ENCODE measurements at regions not wholly inside any gene's neighbourhood (a gene's known extent, or its start where the extent isn't known, plus 50 kb on each side); places are given as distances from the start of the nearest gene placed in this dataset.
"Not testable (repeated sequence)": the region's sequence is repeated elsewhere in the genome, so short reads cannot be mapped to it uniquely, and the experiment has no call there.

DNA sequence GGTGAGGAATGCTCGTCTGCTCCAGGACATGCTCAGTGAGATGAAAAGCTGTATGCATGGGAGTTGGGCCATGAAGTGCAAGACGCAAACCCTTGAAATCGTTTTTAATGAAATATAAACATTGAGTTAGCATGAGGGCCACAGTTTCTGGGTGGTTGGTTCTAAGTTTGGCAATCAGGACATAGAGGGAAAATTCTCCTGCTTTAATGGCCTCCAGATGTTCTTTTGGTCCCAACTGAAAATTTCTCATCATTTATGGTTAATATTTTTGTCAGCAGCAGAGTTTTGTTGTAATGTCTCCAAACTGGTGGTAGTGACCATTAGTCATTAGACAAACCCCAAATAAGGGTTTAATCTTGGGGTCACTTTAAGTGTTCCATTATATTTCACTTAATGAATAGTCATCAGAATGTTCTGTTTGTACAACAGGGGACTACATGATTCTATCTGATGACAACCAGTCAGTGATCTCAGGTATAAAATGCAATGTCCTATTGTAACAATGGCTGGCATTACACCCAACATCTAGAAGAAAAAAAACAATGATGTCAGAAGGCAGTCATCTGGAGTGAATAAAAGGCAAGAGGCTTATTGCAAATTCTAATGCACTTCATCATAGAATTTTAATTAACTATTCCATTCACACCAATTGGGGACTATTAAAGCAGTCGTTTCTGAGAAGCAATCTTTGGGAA lies 197.4 kb downstream of the JCAD start:
- no peaks in the 10 kb centered on the region for H3K9me3 Mint-ChIP-seq

DNA sequence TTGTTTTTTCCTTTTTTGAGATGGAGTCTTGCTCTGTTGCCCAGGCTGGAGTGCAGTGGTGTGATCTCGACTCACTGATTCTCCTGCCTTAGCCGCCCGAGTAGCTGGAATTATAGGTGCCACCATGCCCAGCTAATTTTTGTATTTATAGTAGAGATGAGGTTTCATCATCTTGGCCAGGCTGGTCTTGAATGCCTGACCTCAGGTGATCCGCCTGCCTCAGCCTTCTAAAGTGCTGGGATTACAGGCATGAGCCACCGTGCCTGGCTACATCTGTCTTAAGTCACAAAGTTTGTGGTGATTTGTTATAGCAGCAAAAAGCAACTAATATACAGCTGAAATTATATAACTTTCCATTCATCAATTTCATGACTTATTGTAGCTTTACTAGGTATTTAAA lies 198.2 kb downstream of the JCAD start:
- not testable (repeated sequence) for H3K27ac Mint-ChIP-seq; H3K9me3 Mint-ChIP-seq; H3K36me3 Mint-ChIP-seq (ENCODE audit: low read depth); ATAC-seq (replicated peaks); H3K4me1 Mint-ChIP-seq; H3K4me3 Mint-ChIP-seq
- H3K27me3 Mint-ChIP-seq, result peaks cover 15% of the 10 kb centered on the region

More for the DNA sequence above, 197.4 kb downstream of the JCAD start:
- H3K36me3 Mint-ChIP-seq (ENCODE audit: low read depth), result no peaks in the 10 kb centered on the region
- H3K27me3 Mint-ChIP-seq, result peaks cover 15% of the 10 kb centered on the region
- H3K4me3 Mint-ChIP-seq, result no peak overlapping the region
- no peak for ATAC-seq (replicated peaks)
- no peak overlapping the region for H3K27ac Mint-ChIP-seq
- no peaks in the 10 kb centered on the region for H3K4me1 Mint-ChIP-seq

GRCh38 chr10:29860166-29860565 lies 199.2 kb downstream of the JCAD start:
- Mint-ChIP-seq H3K4me1 (no peaks in the 10 kb centered on the region), H3K4me3 (no peak overlapping the region), H3K36me3 (ENCODE audit: low read depth) (no peaks in the 10 kb centered on the region), H3K27me3 (peaks cover 15% of the 10 kb centered on the region), H3K27ac (no peak overlapping the region), H3K9me3 (no peaks in the 10 kb centered on the region)
- ATAC-seq (replicated peaks), result no peak

DNA sequence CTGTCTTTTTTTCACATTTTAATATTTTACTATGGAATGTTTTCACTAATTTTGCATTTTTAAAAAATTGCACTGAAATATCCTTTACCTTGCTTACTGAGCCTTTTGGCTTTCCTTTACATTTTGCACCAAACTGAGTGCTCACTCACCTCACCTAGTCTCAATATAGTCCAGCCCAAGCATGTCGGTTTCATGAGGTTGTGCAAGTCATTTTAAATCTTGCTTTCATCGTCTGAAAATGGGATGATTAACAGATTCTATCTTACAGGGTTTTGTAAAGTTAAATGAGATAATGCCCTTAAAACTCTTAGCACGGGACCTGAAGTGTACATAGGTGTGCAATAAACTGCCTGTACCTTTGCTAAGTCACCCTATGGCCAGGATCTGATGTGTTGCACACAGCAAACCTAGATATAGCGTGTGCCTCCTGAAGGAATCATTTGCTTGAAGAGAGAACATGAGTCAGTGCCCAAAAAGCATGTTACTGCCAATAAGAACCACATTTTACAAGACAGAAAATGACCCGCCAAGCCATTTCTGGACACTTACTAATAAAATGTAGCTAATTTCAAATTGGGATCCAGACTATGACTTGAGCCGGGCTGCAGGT lies 199.8 kb downstream of the JCAD start:
- Mint-ChIP-seq H3K4me3 (no peak overlapping the region), H3K9me3 (no peaks in the 10 kb centered on the region), H3K27me3 (peaks cover 15% of the 10 kb centered on the region), H3K36me3 (ENCODE audit: low read depth) (no peaks in the 10 kb centered on the region), H3K4me1 (no peaks in the 10 kb centered on the region), H3K27ac (no peak overlapping the region)
- no peak for ATAC-seq (replicated peaks)

DNA sequence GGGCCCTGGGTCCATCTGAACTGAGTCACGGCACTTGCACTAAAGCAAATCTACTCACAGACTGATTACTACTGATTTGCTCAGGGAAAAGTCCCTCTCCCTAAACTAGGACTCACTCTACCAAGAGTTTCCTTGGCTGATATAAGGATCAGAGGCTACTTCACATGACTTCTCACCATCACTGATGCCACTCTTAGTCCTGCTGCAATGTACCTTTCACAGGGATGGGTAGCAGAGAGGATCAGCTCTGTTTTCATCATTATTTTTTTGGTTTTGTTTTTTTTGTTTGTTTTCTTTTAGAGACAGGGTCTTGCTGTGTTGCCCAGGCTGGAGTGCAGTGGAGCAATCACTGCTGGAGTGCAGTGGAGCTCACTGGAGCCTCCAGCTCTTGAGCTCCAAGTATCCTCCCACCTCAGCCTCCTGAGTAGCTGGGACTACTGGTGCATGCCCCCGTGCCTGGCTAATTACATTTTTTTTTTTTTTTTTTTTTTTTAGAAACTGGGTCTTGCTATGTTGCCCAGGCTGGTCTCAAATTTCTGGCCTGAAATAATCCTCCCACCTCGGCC lies 200.6 kb downstream of the JCAD start:
- Mint-ChIP-seq H3K4me1 (no peaks in the 10 kb centered on the region), H3K36me3 (ENCODE audit: low read depth) (no peaks in the 10 kb centered on the region), H3K9me3 (no peaks in the 10 kb centered on the region), H3K27ac (no peak overlapping the region), H3K27me3 (peaks cover 16% of the 10 kb centered on the region), H3K4me3 (no peak overlapping the region)
- no peak for ATAC-seq (replicated peaks)

DNA sequence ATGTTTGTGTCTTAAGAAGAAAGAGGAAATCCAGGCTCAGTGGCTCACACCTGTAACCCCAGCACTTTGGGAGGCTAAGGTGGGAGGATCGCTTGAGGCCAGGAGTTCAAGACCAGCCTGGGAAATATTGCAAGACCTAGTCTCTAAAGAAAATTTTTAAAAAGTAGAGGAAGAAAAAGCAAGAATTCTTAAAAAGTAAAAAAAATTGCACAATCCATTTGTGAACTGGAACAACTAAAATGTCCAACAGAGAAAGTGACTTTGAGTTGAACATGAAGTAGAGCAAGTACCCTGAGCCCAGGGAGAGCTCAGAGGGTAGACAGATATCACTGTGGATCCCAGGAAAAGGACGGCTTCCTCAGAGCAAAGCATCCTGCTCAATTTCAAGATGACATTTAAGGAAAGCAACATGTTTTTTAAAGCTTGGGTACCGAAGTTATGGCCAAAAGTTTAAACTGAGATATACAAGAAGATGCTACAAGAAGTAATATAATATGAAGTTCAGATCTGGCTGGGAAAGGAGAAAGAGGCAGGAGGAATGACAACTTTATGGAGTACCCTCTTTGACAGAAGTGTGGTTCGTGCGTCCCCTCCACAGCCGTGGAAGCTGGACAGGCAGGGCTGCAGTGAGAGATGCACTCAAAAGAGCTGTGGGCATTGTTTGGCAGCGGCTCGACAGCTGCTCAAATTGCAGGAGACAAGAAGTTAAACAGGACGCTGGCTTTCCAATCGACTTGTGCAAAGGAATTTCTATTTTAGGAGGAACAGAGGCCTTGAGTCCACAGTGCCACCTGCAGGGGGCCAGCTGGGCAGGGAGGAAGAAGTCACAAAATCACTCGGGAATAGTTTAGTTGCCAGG lies 201.3 kb downstream of the JCAD start:
- H3K4me3 Mint-ChIP-seq, result no peak overlapping the region
- H3K36me3 Mint-ChIP-seq (ENCODE audit: low read depth), result no peaks in the 10 kb centered on the region
- no peak for ATAC-seq (replicated peaks)
- peaks cover 19% of the 10 kb centered on the region for H3K27me3 Mint-ChIP-seq
- no peak overlapping the region for H3K27ac Mint-ChIP-seq
- no peaks in the 10 kb centered on the region for H3K4me1 Mint-ChIP-seq
- H3K9me3 Mint-ChIP-seq, result no peaks in the 10 kb centered on the region

DNA sequence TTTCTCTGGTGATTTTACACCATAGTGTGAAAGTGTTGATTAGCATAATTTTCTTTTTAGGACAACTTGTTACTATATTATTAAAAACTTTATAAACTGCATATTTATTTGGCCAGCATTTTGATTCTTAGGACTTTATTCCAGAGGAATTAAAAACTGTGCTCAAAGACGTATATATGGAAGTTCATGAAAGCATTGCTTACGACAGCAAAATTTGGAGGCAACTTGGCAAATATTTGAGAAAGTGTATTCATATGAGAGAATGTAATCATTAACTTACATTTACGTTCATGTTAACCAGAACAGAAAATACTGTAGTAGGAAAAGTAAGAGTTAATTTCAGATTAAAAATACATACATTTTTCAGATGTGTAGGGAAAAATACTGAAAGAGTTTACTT lies 203.1 kb downstream of the JCAD start:
- ATAC-seq (replicated peaks), result no peak
- no peaks in the 10 kb centered on the region for H3K36me3 Mint-ChIP-seq (ENCODE audit: low read depth)
- H3K4me3 Mint-ChIP-seq, result no peak overlapping the region
- no peaks in the 10 kb centered on the region for H3K4me1 Mint-ChIP-seq
- H3K27ac Mint-ChIP-seq, result no peak overlapping the region
- H3K27me3 Mint-ChIP-seq, result peaks cover 15% of the 10 kb centered on the region
- H3K9me3 Mint-ChIP-seq, result no peaks in the 10 kb centered on the region

DNA sequence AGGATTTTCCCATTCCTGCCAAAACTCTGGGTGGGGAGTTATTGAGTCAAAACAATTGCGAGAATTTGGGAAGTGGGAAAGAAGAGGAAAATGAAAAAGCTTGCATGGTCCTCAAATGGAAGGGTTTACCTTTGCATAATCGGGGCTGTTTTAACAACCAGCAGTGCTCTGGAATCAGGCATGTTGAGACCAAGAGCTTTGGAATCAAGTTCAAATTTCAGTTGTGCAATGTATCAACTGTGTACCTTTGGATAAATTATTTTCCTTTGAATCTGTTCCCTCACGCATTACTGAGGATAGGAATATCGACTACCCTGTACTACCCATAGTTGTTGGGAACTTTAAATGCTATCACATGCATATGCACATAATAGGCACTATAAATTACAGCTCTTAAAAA lies 205.5 kb downstream of the JCAD start:
- Mint-ChIP-seq H3K9me3 (no peaks in the 10 kb centered on the region), H3K36me3 (ENCODE audit: low read depth) (no peaks in the 10 kb centered on the region), H3K4me3 (no peak overlapping the region), H3K27me3 (peaks cover 20% of the 10 kb centered on the region), H3K4me1 (no peaks in the 10 kb centered on the region), H3K27ac (no peak overlapping the region)
- no peak for ATAC-seq (replicated peaks)

DNA sequence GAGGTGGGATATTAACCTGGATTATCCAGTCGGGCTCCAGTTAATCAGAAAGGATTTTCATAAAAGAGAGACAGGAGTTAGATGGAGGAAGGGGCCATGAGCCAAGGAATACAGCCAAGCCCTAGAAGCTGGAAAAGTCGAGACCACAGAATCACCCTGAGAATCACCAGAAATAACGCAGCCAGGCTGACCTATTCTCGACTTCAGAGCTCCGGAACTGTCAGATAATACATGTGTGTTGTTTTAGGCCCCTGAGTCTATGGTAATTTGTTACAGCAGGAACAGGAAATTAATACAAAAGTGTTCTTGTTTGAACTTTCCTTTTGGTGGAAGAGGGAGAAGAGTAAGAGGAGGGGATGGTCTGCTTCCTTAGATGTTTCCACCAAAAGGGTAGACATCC lies 208.1 kb downstream of the JCAD start:
- peaks cover 12% of the 10 kb centered on the region for H3K27me3 Mint-ChIP-seq
- no peaks in the 10 kb centered on the region for H3K36me3 Mint-ChIP-seq (ENCODE audit: low read depth)
- H3K9me3 Mint-ChIP-seq, result no peaks in the 10 kb centered on the region
- no peak overlapping the region for H3K27ac Mint-ChIP-seq
- no peaks in the 10 kb centered on the region for H3K4me1 Mint-ChIP-seq
- ATAC-seq (replicated peaks), result no peak
- H3K4me3 Mint-ChIP-seq, result no peak overlapping the region

DNA sequence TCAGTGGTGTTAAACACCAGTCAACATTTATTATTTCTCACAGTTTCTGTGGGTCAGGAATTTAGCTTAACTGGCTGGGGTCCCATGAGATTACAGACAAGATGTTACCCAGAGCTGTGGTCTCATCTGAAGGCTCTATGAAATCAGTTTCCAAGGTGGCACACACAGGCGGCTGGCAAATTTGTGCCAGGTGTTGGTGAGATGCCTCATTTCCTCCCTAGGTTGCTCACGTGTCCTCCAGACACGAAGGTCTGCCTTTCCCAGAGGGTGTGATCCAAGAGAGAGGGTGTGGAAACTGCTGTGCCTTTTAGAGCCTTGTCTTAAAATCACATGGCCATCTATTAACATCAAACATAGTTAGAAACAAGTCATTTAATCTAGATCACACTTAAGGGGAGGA lies 209.0 kb downstream of the JCAD start:
- Mint-ChIP-seq H3K27ac (no peak overlapping the region), H3K27me3 (peaks cover 12% of the 10 kb centered on the region), H3K36me3 (ENCODE audit: low read depth) (no peaks in the 10 kb centered on the region), H3K4me3 (no peak overlapping the region), H3K4me1 (no peaks in the 10 kb centered on the region), H3K9me3 (no peaks in the 10 kb centered on the region)
- ATAC-seq (replicated peaks), result no peak

GRCh38 chr10:29849886-29850285 lies 209.5 kb downstream of the JCAD start:
- no peaks in the 10 kb centered on the region for H3K36me3 Mint-ChIP-seq (ENCODE audit: low read depth)
- ATAC-seq (replicated peaks), result no peak
- no peak overlapping the region for H3K4me3 Mint-ChIP-seq
- no peaks in the 10 kb centered on the region for H3K4me1 Mint-ChIP-seq
- no peaks in the 10 kb centered on the region for H3K9me3 Mint-ChIP-seq
- peaks cover 12% of the 10 kb centered on the region for H3K27me3 Mint-ChIP-seq
- H3K27ac Mint-ChIP-seq, result no peak overlapping the region

- no peaks in the 10 kb centered on the region for H3K36me3 Mint-ChIP-seq (ENCODE audit: low read depth)
- no peak overlapping the region for H3K27ac Mint-ChIP-seq
- no peak for ATAC-seq (replicated peaks)
- H3K4me3 Mint-ChIP-seq, result no peak overlapping the region
- H3K4me1 Mint-ChIP-seq, result no peaks in the 10 kb centered on the region
- peaks cover 6% of the 10 kb centered on the region for H3K9me3 Mint-ChIP-seq
- peaks cover 14% of the 10 kb centered on the region for H3K27me3 Mint-ChIP-seq
Measured at GRCh38 chr10:29849126-29849833, 210.1 kb downstream of the JCAD start.

DNA sequence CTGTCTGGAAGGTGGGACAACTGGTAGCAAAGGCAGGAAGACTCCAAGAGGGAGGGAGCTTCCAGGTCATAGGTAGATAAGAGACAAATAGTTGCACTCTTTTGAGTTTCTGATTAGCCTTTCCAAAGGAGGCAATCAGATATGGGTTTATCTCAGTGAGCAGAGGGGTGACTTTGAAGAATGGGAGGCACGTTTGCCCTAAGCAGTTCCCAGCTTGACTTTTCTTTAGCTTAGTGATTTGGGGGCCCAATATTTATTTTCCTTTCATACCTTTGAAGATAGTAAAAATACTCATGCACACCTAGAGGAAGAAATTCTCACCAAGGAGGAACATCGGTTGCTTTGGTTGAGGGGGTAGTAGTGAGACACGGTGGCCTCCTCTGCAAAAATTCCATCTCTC lies 212.1 kb upstream of the SVIL start:
- no peak for ATAC-seq (replicated peaks)
- Mint-ChIP-seq H3K4me3 (no peak overlapping the region), H3K9me3 (peaks cover 6% of the 10 kb centered on the region), H3K36me3 (ENCODE audit: low read depth) (no peaks in the 10 kb centered on the region), H3K27me3 (peaks cover 13% of the 10 kb centered on the region), H3K27ac (no peak overlapping the region), H3K4me1 (no peaks in the 10 kb centered on the region)

GRCh38 chr10:29845166-29845565 lies 210.4 kb upstream of the SVIL start:
- ATAC-seq (replicated peaks), result no peak
- Mint-ChIP-seq H3K27ac (no peak overlapping the region), H3K4me3 (no peak overlapping the region), H3K36me3 (ENCODE audit: low read depth) (no peaks in the 10 kb centered on the region), H3K27me3 (peaks cover 14% of the 10 kb centered on the region), H3K4me1 (no peaks in the 10 kb centered on the region), H3K9me3 (peaks cover 6% of the 10 kb centered on the region)
